Neural cell (in vitro differentiated cells): ENCODE measurements at regions not wholly inside any gene's neighbourhood (a gene's known extent, or its start where the extent isn't known, plus 50 kb on each side); places are given as distances from the start of the nearest gene placed in this dataset.

Experiments used
- H2AFZ ChIP-seq: fragments of 200-600, 300-800 bp; sonication (generic), shearing (Covaris generic); 2 replicates; pipeline ENCODE4 v1.6.0; 2014; ENCODE audit warnings: low read depth, mild to moderate bottlenecking, antibody characterized with exemption, low read length, moderate library complexity
- H3F3A ChIP-seq: fragments of 200-600 bp; shearing (Covaris generic); 2 replicates; pipeline ENCODE4 v1.6.1; 2016; ENCODE audit warnings: mild to moderate bottlenecking, moderate library complexity, mixed read lengths, antibody characterized with exemption, low read length; ENCODE audit not compliant: insufficient read depth, poor library complexity, severe bottlenecking
- H3K27ac ChIP-seq: fragments of 200-600, 300-800 bp; sonication (generic), shearing (Covaris generic); 2 replicates; pipeline ENCODE4 v1.5.1; 2014; ENCODE audit warnings: mild to moderate bottlenecking, low read length, moderate library complexity
- H3K27me3 ChIP-seq: fragments of 300-800, 200-600 bp; sonication (generic), shearing (Covaris generic); 2 replicates; pipeline ENCODE4 v1.6.0; 2014; ENCODE audit warnings: mild to moderate bottlenecking, low read depth, low read length, moderate library complexity; ENCODE audit not compliant: insufficient read depth
- H3K36me3 ChIP-seq: fragments of 300-800, 200-600 bp; sonication (generic), shearing (Covaris generic); 2 replicates; pipeline ENCODE4 v1.5.1; 2014; ENCODE audit warnings: mild to moderate bottlenecking, antibody characterized with exemption, low read length, moderate library complexity; ENCODE audit not compliant: insufficient read depth
- H3K4me2 ChIP-seq: fragments of 300-800, 200-600 bp; sonication (generic), shearing (Covaris generic); 2 replicates; pipeline ENCODE4 v1.6.0; 2014; ENCODE audit warnings: mild to moderate bottlenecking, low read length
- H3K4me3 ChIP-seq: fragments of 300-800, 200-600 bp; sonication (generic), shearing (Covaris generic); 2 replicates; pipeline ENCODE4 v1.5.1; 2014; ENCODE audit warnings: mild to moderate bottlenecking, low read length, moderate library complexity
- H3K79me2 ChIP-seq: fragments of 200-600 bp; shearing (Covaris generic); replicated peaks from 2 replicates; pipeline ENCODE4 v1.6.0; 2014; ENCODE audit warnings: mild to moderate bottlenecking, low read length, moderate library complexity; ENCODE audit not compliant: insufficient read depth
- H3K9ac ChIP-seq: fragments of 300-800, 200-600 bp; sonication (generic), shearing (Covaris generic); 2 replicates; pipeline ENCODE4 v1.6.1; 2016; ENCODE audit warnings: mild to moderate bottlenecking, low read length, mixed read lengths
- H3K9me2 ChIP-seq: fragments of 200-600 bp; shearing (Covaris generic); 2 replicates; pipeline ENCODE4 v1.6.1; 2016; ENCODE audit warnings: mild to moderate bottlenecking, low read length, mixed read lengths; ENCODE audit not compliant: insufficient read depth
- H3K9me3 ChIP-seq: fragments of 200-600, 300-800 bp; sonication (generic), shearing (Covaris generic); 2 replicates; pipeline ENCODE4 v1.6.1; 2016; ENCODE audit warnings: mild to moderate bottlenecking, mixed run types, low read length, moderate library complexity, mixed read lengths
- H4K20me1 ChIP-seq: fragments of 200-600 bp; shearing (Covaris generic); 2 replicates; pipeline ENCODE4 v1.6.1; 2016; ENCODE audit warnings: mild to moderate bottlenecking, mixed run types; ENCODE audit not compliant: insufficient read depth
- CTCF ChIP-seq: fragments of 450-650 bp; IDR thresholded peaks from 2 replicates; pipeline ENCODE4 v1.5.1; 2014; ENCODE audit warnings: antibody characterized with exemption, mild to moderate bottlenecking, moderate library complexity; ENCODE audit not compliant: poor library complexity, severe bottlenecking
- EP300 ChIP-seq: fragments of 450-650 bp; conservative IDR thresholded peaks from 2 replicates; pipeline ENCODE4 v1.6.1; 2014; ENCODE audit warnings: antibody characterized with exemption, mild to moderate bottlenecking, moderate library complexity; ENCODE audit not compliant: poor library complexity, severe bottlenecking
- EZH2 ChIP-seq: fragments of 200-600, 300-800 bp; shearing (Covaris generic), sonication (generic); IDR thresholded peaks from 2 replicates; pipeline ENCODE4 v1.6.1; 2014; ENCODE audit warnings: antibody characterized with exemption, low read length, borderline replicate concordance, mild to moderate bottlenecking; ENCODE audit not compliant: insufficient read depth, poor library complexity, severe bottlenecking
- MXI1 ChIP-seq: fragments of 450-650 bp; conservative IDR thresholded peaks from 2 replicates; pipeline ENCODE4 v1.6.1; 2014; ENCODE audit warnings: antibody characterized with exemption, mild to moderate bottlenecking; ENCODE audit not compliant: poor library complexity, severe bottlenecking
- POLR2AphosphoS5 ChIP-seq: IDR thresholded peaks from 2 replicates; pipeline ENCODE4 v1.6.1; 2012
- RAD21 ChIP-seq: fragments of 450-650 bp; conservative IDR thresholded peaks from 2 replicates; pipeline ENCODE4 v1.6.1; 2014; ENCODE audit warnings: antibody characterized with exemption, mild to moderate bottlenecking, moderate library complexity
- SMC3 ChIP-seq: fragments of 450-650 bp; conservative IDR thresholded peaks from 2 replicates; pipeline ENCODE4 v1.6.1; 2014; ENCODE audit warnings: antibody characterized with exemption, mild to moderate bottlenecking, moderate library complexity; ENCODE audit not compliant: poor library complexity
- TAF1 ChIP-seq: IDR thresholded peaks from 2 replicates; pipeline ENCODE4 v1.6.1; 2012; ENCODE audit warnings: low read depth
- TF ChIP-seq, protein P1 (sequence below): IDR thresholded peaks from 2 replicates; pipeline ENCODE4 v1.6.1; 2012; ENCODE audit warnings: borderline replicate concordance

DNA sequence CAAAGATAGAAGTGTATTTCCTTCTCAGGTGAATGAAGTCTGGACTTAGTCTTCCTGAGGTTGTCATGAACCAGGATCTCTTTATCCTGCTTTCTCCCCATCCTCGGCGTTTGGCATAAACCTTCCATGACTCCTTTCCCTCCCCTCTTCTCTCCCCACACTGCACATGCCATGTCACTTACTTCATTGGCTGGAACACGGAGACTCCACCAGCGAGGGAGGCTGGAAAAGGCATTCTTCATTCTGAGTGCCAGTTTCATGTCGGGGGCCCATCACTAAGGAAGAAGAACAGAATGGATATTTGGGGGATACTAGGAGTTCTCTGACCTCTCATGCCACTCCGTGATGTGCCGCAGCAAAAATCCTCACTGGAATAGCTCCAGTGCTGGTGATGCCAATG lies 105.6 kb downstream of the VCPKMT start:
- Histone ChIP-seq H3F3A (no peaks in the 10 kb centered on the region), H3K9me2 (no peaks in the 10 kb centered on the region), H2AFZ (no peak overlapping the region), H3K9ac (no peak overlapping the region), H3K4me3 (no peak overlapping the region), H4K20me1 (no peaks in the 10 kb centered on the region), H3K79me2 (no peaks in the 10 kb centered on the region), H3K4me2 (no peak overlapping the region), H3K27me3 (no peaks in the 10 kb centered on the region), H3K27ac (no peak overlapping the region), H3K36me3 (no peaks in the 10 kb centered on the region), H3K9me3 (no peaks in the 10 kb centered on the region)
- no peak for TF ChIP-seq MXI1

GRCh38 chr14:50011242-50011641 lies 105.1 kb downstream of the VCPKMT start:
- Histone ChIP-seq H4K20me1 (no peaks in the 10 kb centered on the region), H2AFZ (no peak overlapping the region), H3K9me3 (no peaks in the 10 kb centered on the region), H3K36me3 (no peaks in the 10 kb centered on the region), H3K9ac (no peak overlapping the region), H3F3A (no peaks in the 10 kb centered on the region), H3K4me2 (no peak overlapping the region), H3K9me2 (no peaks in the 10 kb centered on the region), H3K27ac (no peak overlapping the region), H3K4me3 (no peak overlapping the region), H3K27me3 (no peaks in the 10 kb centered on the region), H3K79me2 (no peaks in the 10 kb centered on the region)
- TF ChIP-seq POLR2AphosphoS5: no peak
- TF ChIP-seq EP300: no peak
- no peak for TF ChIP-seq SMC3
- TF ChIP-seq EZH2: no peak
- TF ChIP-seq, protein P1, sequence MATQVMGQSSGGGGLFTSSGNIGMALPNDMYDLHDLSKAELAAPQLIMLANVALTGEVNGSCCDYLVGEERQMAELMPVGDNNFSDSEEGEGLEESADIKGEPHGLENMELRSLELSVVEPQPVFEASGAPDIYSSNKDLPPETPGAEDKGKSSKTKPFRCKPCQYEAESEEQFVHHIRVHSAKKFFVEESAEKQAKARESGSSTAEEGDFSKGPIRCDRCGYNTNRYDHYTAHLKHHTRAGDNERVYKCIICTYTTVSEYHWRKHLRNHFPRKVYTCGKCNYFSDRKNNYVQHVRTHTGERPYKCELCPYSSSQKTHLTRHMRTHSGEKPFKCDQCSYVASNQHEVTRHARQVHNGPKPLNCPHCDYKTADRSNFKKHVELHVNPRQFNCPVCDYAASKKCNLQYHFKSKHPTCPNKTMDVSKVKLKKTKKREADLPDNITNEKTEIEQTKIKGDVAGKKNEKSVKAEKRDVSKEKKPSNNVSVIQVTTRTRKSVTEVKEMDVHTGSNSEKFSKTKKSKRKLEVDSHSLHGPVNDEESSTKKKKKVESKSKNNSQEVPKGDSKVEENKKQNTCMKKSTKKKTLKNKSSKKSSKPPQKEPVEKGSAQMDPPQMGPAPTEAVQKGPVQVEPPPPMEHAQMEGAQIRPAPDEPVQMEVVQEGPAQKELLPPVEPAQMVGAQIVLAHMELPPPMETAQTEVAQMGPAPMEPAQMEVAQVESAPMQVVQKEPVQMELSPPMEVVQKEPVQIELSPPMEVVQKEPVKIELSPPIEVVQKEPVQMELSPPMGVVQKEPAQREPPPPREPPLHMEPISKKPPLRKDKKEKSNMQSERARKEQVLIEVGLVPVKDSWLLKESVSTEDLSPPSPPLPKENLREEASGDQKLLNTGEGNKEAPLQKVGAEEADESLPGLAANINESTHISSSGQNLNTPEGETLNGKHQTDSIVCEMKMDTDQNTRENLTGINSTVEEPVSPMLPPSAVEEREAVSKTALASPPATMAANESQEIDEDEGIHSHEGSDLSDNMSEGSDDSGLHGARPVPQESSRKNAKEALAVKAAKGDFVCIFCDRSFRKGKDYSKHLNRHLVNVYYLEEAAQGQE: no peak
- TF ChIP-seq TAF1: no peak
- no peak for TF ChIP-seq MXI1
- no peak for TF ChIP-seq RAD21
- no peak for TF ChIP-seq CTCF

GRCh38 chr14:50012644-50013043 lies 103.7 kb downstream of the VCPKMT start:
- Histone ChIP-seq H3K9me3 (no peaks in the 10 kb centered on the region), H2AFZ (no peak overlapping the region), H3F3A (no peaks in the 10 kb centered on the region), H3K4me3 (no peak overlapping the region), H3K4me2 (no peak overlapping the region), H3K79me2 (no peaks in the 10 kb centered on the region), H4K20me1 (no peaks in the 10 kb centered on the region), H3K9me2 (no peaks in the 10 kb centered on the region), H3K9ac (no peak overlapping the region), H3K36me3 (no peaks in the 10 kb centered on the region), H3K27me3 (no peaks in the 10 kb centered on the region), H3K27ac (no peak overlapping the region)
- TF ChIP-seq RAD21: no peak
- TF ChIP-seq, protein P1: no peak
- no peak for TF ChIP-seq SMC3
- TF ChIP-seq TAF1: no peak
- no peak for TF ChIP-seq POLR2AphosphoS5
- no peak for TF ChIP-seq EP300
- no peak for TF ChIP-seq CTCF
- no peak for TF ChIP-seq MXI1
- no peak for TF ChIP-seq EZH2
